Thyroid gland (tissue), 4 donors: ENCODE measurements at regions not wholly inside any gene's neighbourhood (a gene's known extent, or its start where the extent isn't known, plus 50 kb on each side); places are given as distances from the start of the nearest gene placed in this dataset.

Experiments
- DNase-seq, 2 donors: peaks; one replicate each; pipeline ENCODE4 v3.0.0-alpha.2; 2019
- H3K27ac ChIP-seq, 3 donors: fragments of 200-600 bp; sonication (generic); 1 replicate in 2 of 3; 2 replicates in 1 of 3; pipeline ENCODE4 v1.5.1; 2016 to 2019; ENCODE audit warnings: mild to moderate bottlenecking in 1 of 3, moderate library complexity in 1 of 3
- H3K27me3 ChIP-seq: fragments of 200-600 bp; sonication (generic); one replicate; pipeline ENCODE4 v1.5.1; 2019
- H3K36me3 ChIP-seq, 2 donors: fragments of 200-600 bp; sonication (generic); one replicate each; pipeline ENCODE4 v1.5.1; 2016 to 2019
- H3K4me1 ChIP-seq, 2 donors: fragments of 200-600 bp; sonication (generic); one replicate each; pipeline ENCODE4 v1.5.1; 2017 to 2019
- H3K4me3 ChIP-seq, 3 donors: fragments of 200-600 bp; sonication (generic); replicated peaks in 1 of 3; 1 replicate in 2 of 3; 2 replicates in 1 of 3; pipeline ENCODE4 v1.5.1; 2016; ENCODE audit warnings: mild to moderate bottlenecking in 1 of 3
- H3K9me3 ChIP-seq: fragments of 200-600 bp; sonication (generic); one replicate; pipeline ENCODE4 v1.5.1; 2017
- POLR2A ChIP-seq, 2 donors: fragments of 450-650 bp; IDR thresholded peaks; one replicate each; pipeline ENCODE4 v1.6.1; 2017; ENCODE audit warnings: antibody characterized with exemption in 2 of 2, mild to moderate bottlenecking in 2 of 2, moderate library complexity in 1 of 2
- WGBS, 2 donors: methylation state at CpG; one replicate each; pipeline ENCODE4 v1.1.5; 2017; 5-methylcytosine and 5-hydroxymethylcytosine counted together
- intact Hi-C: fragments of 100-400 bp; cut with DNase I; formaldehyde crosslinking; loops from one replicate; pipeline ENCODE4 v1.15.1; 2023
- TF ChIP-seq, protein P1 (sequence below), 6 experiments: fragments of 200-600 bp in 3 of 6; fragments of 450-650 bp in 3 of 6; sonication (generic) in 3 of 6; IDR thresholded peaks; one replicate each; pipeline ENCODE4 v1.5.1; 2016 to 2019; ENCODE audit warnings: antibody characterized with exemption in 6 of 6, mild to moderate bottlenecking in 2 of 6, inconsistent platforms in 1 of 6, moderate library complexity in 1 of 6

DNA sequence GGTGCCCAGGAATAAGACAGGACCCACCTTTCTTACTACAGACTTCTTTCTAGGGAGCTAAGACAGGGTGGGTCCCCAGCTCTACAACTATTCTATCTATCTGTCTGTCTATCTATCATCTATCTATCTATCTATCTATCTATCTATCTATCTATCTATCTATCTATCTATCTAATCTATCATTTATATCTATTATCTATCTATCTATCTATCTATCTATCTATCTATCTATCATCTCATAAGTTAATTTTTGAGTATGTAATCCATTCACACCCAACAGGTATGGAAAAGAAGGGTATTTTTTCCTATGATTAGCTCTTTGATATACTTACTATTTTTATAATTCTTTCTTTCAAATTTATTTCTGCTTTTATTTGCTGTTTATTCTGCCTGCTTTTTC is 55.9 kb downstream of the BAMBI start:
- intact Hi-C loops = no loop called here
- no peak for DNase-seq
- H3K27me3 ChIP-seq = no peaks in the 10 kb centered on the region
- TF ChIP-seq, protein P1, sequence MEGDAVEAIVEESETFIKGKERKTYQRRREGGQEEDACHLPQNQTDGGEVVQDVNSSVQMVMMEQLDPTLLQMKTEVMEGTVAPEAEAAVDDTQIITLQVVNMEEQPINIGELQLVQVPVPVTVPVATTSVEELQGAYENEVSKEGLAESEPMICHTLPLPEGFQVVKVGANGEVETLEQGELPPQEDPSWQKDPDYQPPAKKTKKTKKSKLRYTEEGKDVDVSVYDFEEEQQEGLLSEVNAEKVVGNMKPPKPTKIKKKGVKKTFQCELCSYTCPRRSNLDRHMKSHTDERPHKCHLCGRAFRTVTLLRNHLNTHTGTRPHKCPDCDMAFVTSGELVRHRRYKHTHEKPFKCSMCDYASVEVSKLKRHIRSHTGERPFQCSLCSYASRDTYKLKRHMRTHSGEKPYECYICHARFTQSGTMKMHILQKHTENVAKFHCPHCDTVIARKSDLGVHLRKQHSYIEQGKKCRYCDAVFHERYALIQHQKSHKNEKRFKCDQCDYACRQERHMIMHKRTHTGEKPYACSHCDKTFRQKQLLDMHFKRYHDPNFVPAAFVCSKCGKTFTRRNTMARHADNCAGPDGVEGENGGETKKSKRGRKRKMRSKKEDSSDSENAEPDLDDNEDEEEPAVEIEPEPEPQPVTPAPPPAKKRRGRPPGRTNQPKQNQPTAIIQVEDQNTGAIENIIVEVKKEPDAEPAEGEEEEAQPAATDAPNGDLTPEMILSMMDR (IDR thresholded peaks at IDR 0.05) = no peak
- TF ChIP-seq POLR2A (IDR thresholded peaks at IDR 0.05) = no peak
- no peaks in the 10 kb centered on the region for H3K4me1 ChIP-seq
- no peaks in the 10 kb centered on the region for H3K36me3 ChIP-seq
- H3K4me3 ChIP-seq = no peak overlapping the region
- H3K9me3 ChIP-seq = no peaks in the 10 kb centered on the region
- no peak overlapping the region for H3K27ac ChIP-seq

DNA sequence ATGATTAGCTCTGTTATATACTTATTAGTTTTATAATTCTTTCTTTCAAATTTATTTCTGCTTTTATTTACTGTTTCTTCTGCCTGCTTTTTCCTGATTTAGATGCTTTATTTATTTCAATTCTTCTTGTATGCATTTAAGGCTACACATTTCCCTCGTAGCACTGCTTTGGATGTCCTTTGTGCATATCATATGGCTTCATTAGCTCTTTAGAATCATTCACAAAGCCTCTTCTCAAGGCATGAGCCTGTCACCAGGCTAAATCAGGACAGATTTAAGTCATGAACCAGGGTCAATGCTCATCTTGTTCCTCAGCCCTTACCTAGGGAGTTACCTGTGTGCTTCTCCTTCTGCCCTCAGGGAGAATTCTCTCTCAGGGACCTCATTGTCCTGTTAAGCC is 56.3 kb downstream of the BAMBI start:
- intact Hi-C loops = no loop called here
- H3K4me3 ChIP-seq = no peak overlapping the region
- H3K36me3 ChIP-seq = no peaks in the 10 kb centered on the region
- TF ChIP-seq POLR2A (IDR thresholded peaks at IDR 0.05) = no peak
- TF ChIP-seq, protein P1 (IDR thresholded peaks at IDR 0.05) = no peak
- WGBS, 2 donors = 94 to 98% methylated on average over 1 of the region's 1 CpG
- H3K27ac ChIP-seq = no peak overlapping the region
- H3K27me3 ChIP-seq = no peaks in the 10 kb centered on the region
- DNase-seq = no peak
- no peaks in the 10 kb centered on the region for H3K9me3 ChIP-seq
- no peaks in the 10 kb centered on the region for H3K4me1 ChIP-seq

DNA sequence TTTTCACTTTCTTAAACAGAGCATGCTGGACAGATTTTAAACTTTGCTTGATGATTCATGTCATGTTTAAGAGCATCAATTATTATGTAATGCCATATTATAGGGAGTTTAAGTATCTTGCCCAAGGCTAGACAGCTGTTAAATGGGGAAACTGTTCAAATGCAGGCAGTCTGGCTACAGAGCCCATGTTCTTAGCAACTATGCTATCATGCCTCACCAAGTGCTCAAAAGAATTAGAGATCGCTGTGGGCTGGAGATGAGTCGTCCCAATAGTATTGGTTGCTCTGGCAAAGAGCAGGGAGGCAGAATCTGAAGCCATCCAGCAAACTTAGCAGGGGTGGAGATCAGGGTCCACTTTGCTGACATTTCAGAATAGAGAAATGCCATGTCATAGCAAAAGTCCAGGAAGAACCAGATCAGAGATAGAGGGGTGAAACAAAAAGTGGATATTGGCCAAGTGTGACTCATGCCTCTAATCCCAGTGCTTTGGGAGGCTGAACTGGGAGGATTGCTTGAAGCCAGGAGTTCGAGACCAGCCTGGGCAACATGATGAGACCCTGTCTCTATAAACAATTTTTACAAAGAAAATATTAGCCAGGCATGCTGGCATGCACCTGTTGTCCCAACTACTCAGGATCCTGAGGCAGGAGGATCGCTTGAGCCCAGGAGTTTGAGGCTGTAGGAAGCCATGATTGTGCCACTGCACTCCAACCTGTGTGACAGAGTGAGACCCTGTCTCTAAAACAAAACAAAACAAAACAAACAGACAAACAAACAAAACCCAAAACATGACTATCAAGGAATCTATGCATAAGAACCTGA is 57.8 kb downstream of the BAMBI start:
- 77 to 81% methylated on average over 4 of the region's 4 CpGs for WGBS, 2 donors
- no peaks in the 10 kb centered on the region for H3K36me3 ChIP-seq
- H3K9me3 ChIP-seq = no peaks in the 10 kb centered on the region
- intact Hi-C loops = no loop called here
- H3K27me3 ChIP-seq = no peaks in the 10 kb centered on the region
- no peaks in the 10 kb centered on the region for H3K4me1 ChIP-seq
- H3K4me3 ChIP-seq = no peak overlapping the region
- DNase-seq = peak in 1 of 2 donors; percentile 3
- no peak for TF ChIP-seq POLR2A (IDR thresholded peaks at IDR 0.05)
- TF ChIP-seq, protein P1 (IDR thresholded peaks at IDR 0.05) = no peak
- no peak overlapping the region for H3K27ac ChIP-seq

DNA sequence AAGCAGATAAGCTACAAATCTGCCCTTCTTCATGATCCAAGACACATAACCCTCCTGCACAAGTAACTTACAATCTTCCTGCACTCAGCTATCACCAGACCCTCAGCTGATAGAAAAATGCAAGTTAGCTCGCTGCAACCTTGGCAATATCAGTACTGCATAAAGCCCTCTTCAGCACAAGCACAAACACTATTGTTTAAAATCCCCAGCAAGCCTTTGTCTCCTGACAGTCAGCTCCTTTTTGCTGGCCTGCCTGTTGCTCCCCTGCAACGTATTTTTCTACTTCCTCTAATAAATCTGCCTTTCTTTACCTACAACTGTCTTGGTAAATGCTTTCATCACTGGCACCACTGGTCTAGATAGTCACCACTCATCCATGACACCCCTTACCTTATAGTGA is 59.8 kb downstream of the BAMBI start:
- TF ChIP-seq, protein P1 (IDR thresholded peaks at IDR 0.05) = no peak
- TF ChIP-seq POLR2A (IDR thresholded peaks at IDR 0.05) = no peak
- Histone ChIP-seq H3K4me3 (no peak overlapping the region), H3K36me3 (no peaks in the 10 kb centered on the region), H3K27ac (no peak overlapping the region), H3K27me3 (no peaks in the 10 kb centered on the region), H3K4me1 (no peaks in the 10 kb centered on the region), H3K9me3 (no peaks in the 10 kb centered on the region)
- 79 to 87% methylated on average over 2 of the region's 2 CpGs for WGBS, 2 donors
- intact Hi-C loops = no loop called here
- DNase-seq = no peak

DNA sequence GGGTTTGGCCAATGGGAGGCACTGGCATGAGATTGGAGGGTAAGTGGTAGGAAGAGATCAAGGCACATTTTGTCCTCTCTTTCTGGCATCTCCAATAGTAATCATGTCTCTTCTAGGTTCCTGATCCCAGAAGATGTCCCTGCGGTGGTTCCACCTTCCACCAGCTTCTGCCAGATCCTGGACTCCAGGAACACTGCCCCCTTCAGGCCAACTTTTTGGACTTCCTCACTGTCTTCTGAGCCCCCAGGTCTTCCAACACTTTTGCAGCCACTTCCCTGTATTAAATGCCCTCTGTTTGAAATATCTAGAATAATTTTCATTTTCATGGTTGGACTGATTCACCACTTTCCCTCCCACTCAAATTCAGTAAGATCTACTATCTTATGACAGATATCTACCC is 60.9 kb downstream of the BAMBI start:
- intact Hi-C loops = no loop called here
- Histone ChIP-seq H3K4me3 (no peak overlapping the region), H3K36me3 (no peaks in the 10 kb centered on the region), H3K27me3 (no peaks in the 10 kb centered on the region), H3K27ac (no peak overlapping the region), H3K4me1 (no peaks in the 10 kb centered on the region), H3K9me3 (no peaks in the 10 kb centered on the region)
- no peak for TF ChIP-seq POLR2A (IDR thresholded peaks at IDR 0.05)
- TF ChIP-seq, protein P1 (IDR thresholded peaks at IDR 0.05) = no peak
- no peak for DNase-seq
- WGBS, 2 donors = 90 to 94% methylated on average over 1 of the region's 1 CpG
